ENCODE measurements at regions not wholly inside any gene's neighbourhood (a gene's known extent, or its start where the extent isn't known, plus 50 kb on each side); places are given as distances from the start of the nearest gene placed in this dataset.

GRCh38 chr20:57904314-57905105 is 194.7 kb upstream of the PMEPA1 start:
- ATAC-seq (replicated peaks in 1 of 2) (no peak), DNase-seq (no peak)
- Mint-ChIP-seq H3K9me3 (no peaks in the 10 kb centered on the region), H3K4me3 (no peak overlapping the region), H3K27ac (no peak overlapping the region), H3K27me3 (ENCODE audit: low read depth) (peaks cover 43% of the 10 kb centered on the region), H3K36me3 (ENCODE audit: insufficient read depth in 2 of 2) (no peaks in the 10 kb centered on the region), H3K4me1 (ENCODE audit: low read depth) (no peaks in the 10 kb centered on the region)

GRCh38 chr20:57902473-57902872 is 192.7 kb upstream of the PMEPA1 start:
- Mint-ChIP-seq H3K4me3 (no peak overlapping the region), H3K27me3 (ENCODE audit: low read depth) (peaks cover 42% of the 10 kb centered on the region), H3K9me3 (no peaks in the 10 kb centered on the region), H3K4me1 (ENCODE audit: low read depth) (no peaks in the 10 kb centered on the region), H3K27ac (no peak overlapping the region), H3K36me3 (ENCODE audit: insufficient read depth in 2 of 2) (no peaks in the 10 kb centered on the region)
- ATAC-seq (replicated peaks in 1 of 2), result peak; percentile 44 to 57
- DNase-seq, result no peak

DNA sequence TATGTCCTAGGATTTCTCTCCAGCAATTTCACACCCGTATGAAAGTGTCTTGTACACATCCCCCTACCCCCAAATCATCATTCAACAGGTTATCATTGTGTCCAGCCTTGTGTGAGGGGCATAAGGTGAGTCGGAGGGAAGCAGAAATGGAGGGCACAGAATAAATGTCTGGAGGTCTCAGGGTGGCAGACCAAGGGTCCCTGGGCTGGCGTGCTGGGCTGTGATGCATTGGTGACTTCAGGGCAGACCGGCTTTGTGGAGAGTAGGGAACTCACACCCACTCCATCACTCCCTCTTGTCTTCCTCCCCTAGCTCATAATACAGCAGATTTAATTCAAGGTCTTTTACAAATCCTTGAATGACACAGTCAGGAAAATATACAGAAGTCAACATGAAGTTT is 191.7 kb upstream of the PMEPA1 start:
- DNase-seq, result no peak
- no peaks in the 10 kb centered on the region for H3K9me3 Mint-ChIP-seq
- H3K4me3 Mint-ChIP-seq, result no peak overlapping the region
- peaks cover 39% of the 10 kb centered on the region for H3K27me3 Mint-ChIP-seq (ENCODE audit: low read depth)
- no peaks in the 10 kb centered on the region for H3K36me3 Mint-ChIP-seq (ENCODE audit: insufficient read depth in 2 of 2)
- no peak overlapping the region for H3K27ac Mint-ChIP-seq
- no peaks in the 10 kb centered on the region for H3K4me1 Mint-ChIP-seq (ENCODE audit: low read depth)
- ATAC-seq (replicated peaks in 1 of 2), result no peak

DNA sequence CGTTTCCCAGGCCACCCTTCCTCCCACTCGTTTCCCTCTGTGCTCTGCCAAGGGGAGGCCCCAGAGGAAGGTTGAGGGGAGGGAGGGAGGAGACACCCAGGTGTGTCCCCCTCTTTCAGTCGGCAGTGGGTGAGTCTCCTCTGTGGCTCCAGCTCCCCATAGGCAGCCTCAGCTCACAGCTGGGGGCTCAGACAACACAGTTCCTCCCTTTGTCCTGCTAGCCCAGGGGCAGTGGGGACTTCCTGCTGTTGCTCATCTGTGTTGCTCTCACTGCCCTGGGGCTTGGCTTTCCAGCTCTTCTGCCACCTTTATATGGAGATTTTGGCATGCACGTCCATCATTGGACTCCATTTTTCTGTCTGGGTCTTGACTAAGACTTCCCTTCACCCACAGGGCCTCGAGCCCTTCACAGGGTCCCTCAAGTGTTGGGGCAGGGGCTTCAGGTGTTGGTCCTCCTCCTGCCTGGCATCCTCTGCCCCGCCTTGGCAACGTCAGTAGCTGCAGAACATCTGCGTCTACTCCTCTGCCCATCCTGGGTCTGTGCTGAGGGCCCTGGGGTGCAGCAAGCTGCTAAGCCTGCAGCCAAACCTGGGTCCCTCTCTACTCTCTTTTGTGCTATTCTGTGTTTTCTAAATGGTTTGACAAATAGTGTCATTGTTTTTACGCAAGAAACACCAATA is 190.6 kb upstream of the PMEPA1 start:
- H3K4me1 Mint-ChIP-seq (ENCODE audit: low read depth), result no peaks in the 10 kb centered on the region
- ATAC-seq (replicated peaks in 1 of 2) (no peak), DNase-seq (no peak)
- H3K27ac Mint-ChIP-seq, result peak overlapping the region; percentile 34
- no peaks in the 10 kb centered on the region for H3K9me3 Mint-ChIP-seq
- H3K36me3 Mint-ChIP-seq (ENCODE audit: insufficient read depth in 2 of 2), result no peaks in the 10 kb centered on the region
- no peak overlapping the region for H3K4me3 Mint-ChIP-seq
- peaks cover 28% of the 10 kb centered on the region for H3K27me3 Mint-ChIP-seq (ENCODE audit: low read depth)

DNA sequence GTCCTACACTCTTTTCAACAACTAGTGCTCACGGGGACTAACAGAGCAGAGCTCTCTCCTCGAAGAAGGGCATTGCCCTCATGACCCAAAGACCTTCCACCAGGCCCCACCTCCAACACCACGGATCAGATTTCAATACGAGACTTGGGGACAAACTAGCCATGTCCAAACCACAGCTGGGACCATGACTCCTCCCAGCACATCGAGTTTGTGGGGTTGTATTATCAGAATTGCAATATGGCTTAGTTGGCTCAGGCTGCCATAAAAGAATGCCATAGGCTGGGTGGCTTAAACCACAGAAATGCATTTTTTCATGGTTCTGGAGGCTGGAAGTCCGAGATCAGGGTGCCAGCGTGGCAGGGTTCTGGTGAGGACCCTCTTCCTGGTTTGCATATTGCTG is 189.7 kb upstream of the PMEPA1 start:
- no peak overlapping the region for H3K4me3 Mint-ChIP-seq
- DNase-seq (no peak), ATAC-seq (replicated peaks in 1 of 2) (no peak)
- H3K9me3 Mint-ChIP-seq, result no peaks in the 10 kb centered on the region
- H3K36me3 Mint-ChIP-seq (ENCODE audit: insufficient read depth in 2 of 2), result no peaks in the 10 kb centered on the region
- H3K27me3 Mint-ChIP-seq (ENCODE audit: low read depth), result peaks cover 21% of the 10 kb centered on the region
- H3K4me1 Mint-ChIP-seq (ENCODE audit: low read depth), result no peaks in the 10 kb centered on the region
- no peak overlapping the region for H3K27ac Mint-ChIP-seq

DNA sequence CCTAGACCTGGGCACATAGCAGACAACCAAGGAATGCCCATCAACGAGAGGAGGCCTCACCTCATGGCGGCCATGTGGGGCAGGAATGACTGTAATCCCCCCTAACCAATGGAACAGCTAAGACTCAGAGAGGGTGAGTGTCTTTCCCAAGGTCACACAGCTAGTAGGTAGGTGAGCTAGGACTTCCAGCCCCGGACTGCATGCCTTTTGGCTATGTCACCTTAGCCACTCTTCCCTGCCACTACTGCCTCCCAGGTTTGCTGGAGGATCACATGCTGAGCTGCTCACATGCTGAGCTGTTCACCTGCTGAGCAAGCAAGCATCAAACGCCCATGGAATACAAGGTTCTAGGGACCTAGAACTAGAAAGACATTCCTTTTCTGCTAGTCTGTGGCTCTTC is 188.5 kb upstream of the PMEPA1 start:
- H3K4me3 Mint-ChIP-seq, result no peak overlapping the region
- ATAC-seq (replicated peaks in 1 of 2) (no peak), DNase-seq (no peak)
- no peaks in the 10 kb centered on the region for H3K36me3 Mint-ChIP-seq (ENCODE audit: insufficient read depth in 2 of 2)
- H3K27me3 Mint-ChIP-seq (ENCODE audit: low read depth), result peaks cover 24% of the 10 kb centered on the region
- H3K4me1 Mint-ChIP-seq (ENCODE audit: low read depth), result no peaks in the 10 kb centered on the region
- no peak overlapping the region for H3K27ac Mint-ChIP-seq
- H3K9me3 Mint-ChIP-seq, result no peaks in the 10 kb centered on the region

DNA sequence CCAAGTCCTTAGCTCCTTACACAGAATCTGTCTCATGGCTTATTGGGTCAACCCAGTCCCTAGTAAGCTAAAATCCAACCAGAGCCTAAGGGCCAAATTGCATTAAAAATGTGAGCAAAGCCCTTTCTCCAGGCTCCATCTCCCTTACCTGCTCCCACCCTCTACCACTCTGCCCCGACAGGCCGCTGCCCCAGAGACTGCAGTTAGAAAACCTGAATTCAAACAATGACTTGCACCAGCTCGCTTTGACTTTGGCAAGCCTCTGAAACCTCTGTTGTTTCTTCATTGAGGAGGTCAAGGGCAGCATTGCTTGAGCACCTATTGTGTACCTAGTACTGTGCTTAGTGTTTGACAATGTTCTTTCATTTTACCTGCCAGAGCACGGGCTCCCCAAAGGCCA is 188.1 kb upstream of the PMEPA1 start:
- ATAC-seq (replicated peaks in 1 of 2), result no peak
- Mint-ChIP-seq H3K27ac (no peak overlapping the region), H3K36me3 (ENCODE audit: insufficient read depth in 2 of 2) (no peaks in the 10 kb centered on the region), H3K27me3 (ENCODE audit: low read depth) (peaks cover 24% of the 10 kb centered on the region), H3K4me3 (no peak overlapping the region), H3K4me1 (ENCODE audit: low read depth) (no peaks in the 10 kb centered on the region), H3K9me3 (no peaks in the 10 kb centered on the region)
- DNase-seq, result no peak

GRCh38 chr20:57897156-57897874 is 187.5 kb upstream of the PMEPA1 start:
- Mint-ChIP-seq H3K4me3 (no peak overlapping the region), H3K36me3 (ENCODE audit: insufficient read depth in 2 of 2) (no peaks in the 10 kb centered on the region)
- no peak for ATAC-seq (replicated peaks in 1 of 2)

DNA sequence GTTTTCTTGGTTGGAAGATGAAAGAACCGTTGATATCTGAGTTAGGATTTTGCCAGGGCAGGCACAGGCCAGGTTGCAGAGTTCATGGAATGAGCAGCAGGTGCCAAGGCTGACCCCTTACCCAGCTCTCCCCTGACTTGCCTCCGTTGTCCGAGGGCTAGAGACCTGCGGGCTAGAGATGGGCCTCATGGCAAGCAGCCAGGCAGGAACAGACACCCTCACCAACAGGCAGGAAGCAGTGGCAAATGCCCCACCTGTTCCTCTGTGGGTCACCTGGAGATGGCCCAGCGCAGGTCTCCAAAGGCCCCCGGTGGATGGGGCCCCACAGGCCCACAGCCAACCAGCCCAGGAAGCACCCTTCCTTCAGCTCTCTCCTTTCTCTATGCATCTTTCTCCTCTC is 186.7 kb upstream of the PMEPA1 start:
- H3K4me3 Mint-ChIP-seq, result no peak overlapping the region
- DNase-seq, result no peak
- no peaks in the 10 kb centered on the region for H3K9me3 Mint-ChIP-seq

More at GRCh38 chr20:57897156-57897874, 187.5 kb upstream of the PMEPA1 start:
- Mint-ChIP-seq H3K27ac (no peak overlapping the region), H3K4me1 (ENCODE audit: low read depth) (no peaks in the 10 kb centered on the region), H3K27me3 (ENCODE audit: low read depth) (peaks cover 24% of the 10 kb centered on the region), H3K9me3 (no peaks in the 10 kb centered on the region)
- no peak for DNase-seq

DNA sequence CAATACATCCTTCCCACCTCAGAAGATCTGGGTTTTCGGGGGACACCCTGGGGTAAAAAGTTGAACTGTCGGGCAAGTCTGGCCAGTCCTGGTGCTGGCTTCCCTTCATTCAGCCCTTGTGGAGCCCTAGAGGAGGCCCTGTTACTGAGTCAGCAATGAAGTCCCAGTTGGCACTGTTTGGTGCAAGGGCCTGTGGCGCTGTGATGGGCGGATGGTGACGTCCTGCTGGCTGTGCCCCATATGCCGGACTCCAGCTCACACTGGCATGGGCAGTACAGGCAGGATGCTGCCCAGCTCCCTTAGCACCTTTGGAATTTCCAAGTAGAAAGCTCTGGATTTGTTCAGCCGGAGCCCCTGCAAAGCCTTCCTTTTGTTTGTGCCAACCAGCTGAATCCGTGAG is 186.2 kb upstream of the PMEPA1 start:
- Mint-ChIP-seq H3K27ac (no peak overlapping the region), H3K36me3 (ENCODE audit: insufficient read depth in 2 of 2) (no peaks in the 10 kb centered on the region), H3K9me3 (no peaks in the 10 kb centered on the region), H3K4me3 (no peak overlapping the region), H3K4me1 (ENCODE audit: low read depth) (no peaks in the 10 kb centered on the region), H3K27me3 (ENCODE audit: low read depth) (peaks cover 24% of the 10 kb centered on the region)
- ATAC-seq (replicated peaks in 1 of 2) (no peak), DNase-seq (no peak)

More for the DNA sequence above, 186.7 kb upstream of the PMEPA1 start:
- peaks cover 24% of the 10 kb centered on the region for H3K27me3 Mint-ChIP-seq (ENCODE audit: low read depth)
- ATAC-seq (replicated peaks in 1 of 2), result no peak
- no peaks in the 10 kb centered on the region for H3K4me1 Mint-ChIP-seq (ENCODE audit: low read depth)
- no peak overlapping the region for H3K27ac Mint-ChIP-seq
- no peaks in the 10 kb centered on the region for H3K36me3 Mint-ChIP-seq (ENCODE audit: insufficient read depth in 2 of 2)

DNA sequence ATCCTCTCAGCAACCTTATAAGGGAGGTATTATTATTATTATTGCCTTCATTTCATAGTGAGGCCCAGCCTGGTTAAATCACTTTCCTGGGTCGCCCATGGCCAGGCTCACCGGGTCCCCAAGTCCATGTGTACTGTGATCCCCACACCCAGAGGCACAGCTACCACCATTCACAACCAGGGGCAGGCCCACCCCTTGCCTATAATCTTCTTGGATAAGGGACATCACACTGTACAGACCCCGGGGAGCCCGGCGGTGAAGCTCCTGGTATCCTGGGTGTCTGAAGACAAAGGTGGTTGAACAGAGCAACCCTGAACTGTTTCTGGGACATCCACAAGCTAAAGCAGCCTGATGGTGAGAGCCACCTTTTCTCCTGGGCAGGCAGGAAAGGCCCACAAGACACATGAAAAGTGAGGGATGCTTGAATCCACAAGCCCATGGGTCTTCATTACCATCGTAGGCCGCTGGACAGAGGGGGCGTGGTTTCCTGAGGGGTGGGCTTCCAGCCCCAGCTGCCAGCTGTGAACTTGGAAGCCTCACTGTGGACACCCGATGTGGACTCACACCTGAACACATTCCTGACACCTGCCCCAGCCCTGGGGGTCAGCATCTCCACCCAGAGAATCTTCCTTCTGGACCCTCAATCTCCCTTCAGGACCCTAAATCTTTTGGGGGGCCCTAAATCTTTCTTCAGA is 185.5 kb upstream of the PMEPA1 start:
- ATAC-seq (replicated peaks in 1 of 2) (no peak), DNase-seq (no peak)
- Mint-ChIP-seq H3K9me3 (no peaks in the 10 kb centered on the region), H3K27me3 (ENCODE audit: low read depth) (peaks cover 20% of the 10 kb centered on the region), H3K4me3 (no peak overlapping the region), H3K36me3 (ENCODE audit: insufficient read depth in 2 of 2) (no peaks in the 10 kb centered on the region), H3K4me1 (ENCODE audit: low read depth) (no peaks in the 10 kb centered on the region), H3K27ac (no peak overlapping the region)

DNA sequence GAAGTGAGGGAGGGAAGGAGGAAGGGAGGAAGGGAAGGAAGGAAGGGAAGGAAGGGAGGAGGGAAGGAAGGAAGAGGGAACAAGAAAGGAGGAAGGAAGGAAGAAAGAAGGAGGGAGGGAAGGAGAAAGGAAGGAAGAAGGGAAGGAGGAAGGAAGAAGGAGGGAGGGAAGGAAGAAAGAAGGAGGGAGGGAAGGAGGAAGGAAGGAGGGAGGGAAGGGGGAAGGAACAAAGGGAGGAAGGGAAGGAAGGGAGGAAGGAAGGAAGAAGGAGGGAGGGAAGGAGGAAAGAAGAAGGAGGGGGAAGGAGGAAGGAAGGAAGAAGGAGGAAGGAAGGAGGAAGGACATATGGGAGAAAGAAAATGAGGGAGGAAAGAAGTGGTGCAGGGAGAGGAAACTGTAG is 184.7 kb upstream of the PMEPA1 start:
- Mint-ChIP-seq H3K27ac (no peak overlapping the region), H3K9me3 (no peaks in the 10 kb centered on the region), H3K4me3 (no peak overlapping the region), H3K36me3 (ENCODE audit: insufficient read depth in 2 of 2) (no peaks in the 10 kb centered on the region), H3K4me1 (ENCODE audit: low read depth) (no peaks in the 10 kb centered on the region), H3K27me3 (ENCODE audit: low read depth) (peaks cover 19% of the 10 kb centered on the region)
- DNase-seq (no peak), ATAC-seq (replicated peaks in 1 of 2) (no peak)

DNA sequence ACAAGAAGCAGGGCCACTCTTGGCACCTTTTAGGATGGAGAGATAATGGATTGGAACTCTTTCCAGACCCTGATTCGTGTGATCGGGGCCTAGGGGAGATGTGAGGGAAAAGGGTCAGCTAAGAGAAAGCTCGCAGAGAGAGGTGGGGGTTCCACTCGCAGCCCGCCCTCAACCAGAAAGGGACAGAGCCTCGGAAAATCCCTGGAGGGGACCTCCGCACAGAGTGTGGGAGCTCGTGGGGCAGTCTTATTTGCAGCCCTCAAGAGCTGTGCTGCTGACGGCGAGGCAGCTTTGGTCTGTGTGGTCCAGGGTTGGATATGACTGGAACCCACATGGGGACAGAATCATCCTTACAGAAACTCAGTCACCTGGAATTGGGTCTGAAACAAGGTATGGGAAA is 184.3 kb upstream of the PMEPA1 start:
- Mint-ChIP-seq H3K4me1 (ENCODE audit: low read depth) (no peaks in the 10 kb centered on the region), H3K27me3 (ENCODE audit: low read depth) (peaks cover 15% of the 10 kb centered on the region), H3K36me3 (ENCODE audit: insufficient read depth in 2 of 2) (no peaks in the 10 kb centered on the region), H3K9me3 (no peaks in the 10 kb centered on the region), H3K4me3 (no peak overlapping the region), H3K27ac (no peak overlapping the region)
- ATAC-seq (replicated peaks in 1 of 2), result no peak
- no peak for DNase-seq

All from activated T-cell treated with anti-CD3 and anti-CD28 coated beads, Interleukin-2, amount 50 U/mL, for 72 hours (primary cell).